ENCODE measurements at regions not wholly inside any gene's neighbourhood (a gene's known extent, or its start where the extent isn't known, plus 50 kb on each side); places are given as distances from the start of the nearest gene placed in this dataset.

GRCh38 chr4:11182031-11182430 lies 246.7 kb downstream of the HS3ST1 start:
- TF ChIP-seq RBM25 (IDR thresholded peaks at IDR 0.05; ENCODE audit: low read depth, low read length, severe bottlenecking) = no peak
- TF ChIP-seq ZKSCAN3 (CRISPR knock-in tag; IDR thresholded peaks at IDR 0.05) = no peak
- no peak for TF ChIP-seq BRCA1 (IDR thresholded peaks at IDR 0.05)
- TF ChIP-seq BRCA1 (CRISPR knock-in tag; IDR thresholded peaks at IDR 0.05) = no peak
- TF ChIP-seq RFX5 (IDR thresholded peaks at IDR 0.05; ENCODE audit: low read depth, low read length) = no peak
- TF ChIP-seq GTF3C2 (IDR thresholded peaks at IDR 0.05; ENCODE audit: borderline replicate concordance, extremely low read depth, insufficient read length) = no peak
- no peak for TF ChIP-seq HMGN3 (IDR thresholded peaks at IDR 0.05; ENCODE audit: borderline replicate concordance, extremely low read depth, insufficient read length, low read depth, low read length)
- no peak for TF ChIP-seq CTCF (IDR thresholded peaks at IDR 0.05 in 2 of 3, conservative IDR thresholded peaks at IDR 0.05 in 1 of 3; ENCODE audit: insufficient read depth in 2 of 3, low read depth in 1 of 3, low read length in 3 of 3)
- TF ChIP-seq POLR2A (conservative IDR thresholded peaks at IDR 0.05) = no peak
- TF ChIP-seq ELK1 (CRISPR knock-in tag; IDR thresholded peaks at IDR 0.05) = no peak
- TF ChIP-seq CBFA2T2 (conservative IDR thresholded peaks at IDR 0.05) = no peak
- no peak for TF ChIP-seq ZNF778 (CRISPR knock-in tag; IDR thresholded peaks at IDR 0.05)
